ENCODE measurements at regions not wholly inside any gene's neighbourhood (a gene's known extent, or its start where the extent isn't known, plus 50 kb on each side); places are given as distances from the start of the nearest gene placed in this dataset.

DNA sequence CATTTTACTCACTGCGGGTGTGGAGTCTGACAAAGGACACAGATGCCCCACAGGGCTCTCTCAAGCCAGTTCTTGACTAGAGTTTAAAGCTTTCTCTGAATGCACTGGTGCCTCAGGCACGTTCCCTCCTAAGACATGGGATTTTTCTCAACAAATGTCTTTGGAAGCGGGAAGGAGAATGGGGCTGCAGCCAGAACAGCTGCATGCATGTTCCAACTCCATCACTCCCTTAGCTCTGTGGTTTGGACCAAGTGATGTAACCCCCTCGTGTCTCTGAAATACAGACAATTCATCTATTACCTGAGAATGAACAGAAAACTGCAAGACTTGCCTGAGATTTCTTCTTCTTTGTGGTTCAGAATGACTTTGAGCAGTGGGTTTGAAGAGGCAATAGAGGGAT, 141.7 kb upstream of the SERPINE2 start:
- Histone ChIP-seq H3K79me2 (replicated peaks; ENCODE audit: insufficient read depth) (no peaks in the 10 kb centered on the region), H3K4me2 (no peak overlapping the region), H3K36me3 (ENCODE audit: insufficient read depth) (no peaks in the 10 kb centered on the region), H2AFZ (no peak overlapping the region), H3K27ac (ENCODE audit: low read depth) (no peak overlapping the region), H3K9me2 (ENCODE audit: insufficient read depth) (0 out of 2 replicates have a peak, but pooled peaks cover 5% of the 10 kb centered on the region), H3K27me3 (ENCODE audit: insufficient read depth) (no peaks in the 10 kb centered on the region), H3K4me3 (no peak overlapping the region), H3K4me1 (ENCODE audit: insufficient read depth) (no peaks in the 10 kb centered on the region), H3F3A (replicated peaks; ENCODE audit: low read depth) (no peaks in the 10 kb centered on the region), H4K20me1 (replicated peaks; ENCODE audit: insufficient read depth) (no peaks in the 10 kb centered on the region)
- H3K36me3 Mint-ChIP-seq (ENCODE audit: low read depth): no peaks in the 10 kb centered on the region
- no peak for TF ChIP-seq STAT1 (IDR thresholded peaks at IDR 0.05; ENCODE audit: unreplicated experiment)
- TF ChIP-seq, protein P1, sequence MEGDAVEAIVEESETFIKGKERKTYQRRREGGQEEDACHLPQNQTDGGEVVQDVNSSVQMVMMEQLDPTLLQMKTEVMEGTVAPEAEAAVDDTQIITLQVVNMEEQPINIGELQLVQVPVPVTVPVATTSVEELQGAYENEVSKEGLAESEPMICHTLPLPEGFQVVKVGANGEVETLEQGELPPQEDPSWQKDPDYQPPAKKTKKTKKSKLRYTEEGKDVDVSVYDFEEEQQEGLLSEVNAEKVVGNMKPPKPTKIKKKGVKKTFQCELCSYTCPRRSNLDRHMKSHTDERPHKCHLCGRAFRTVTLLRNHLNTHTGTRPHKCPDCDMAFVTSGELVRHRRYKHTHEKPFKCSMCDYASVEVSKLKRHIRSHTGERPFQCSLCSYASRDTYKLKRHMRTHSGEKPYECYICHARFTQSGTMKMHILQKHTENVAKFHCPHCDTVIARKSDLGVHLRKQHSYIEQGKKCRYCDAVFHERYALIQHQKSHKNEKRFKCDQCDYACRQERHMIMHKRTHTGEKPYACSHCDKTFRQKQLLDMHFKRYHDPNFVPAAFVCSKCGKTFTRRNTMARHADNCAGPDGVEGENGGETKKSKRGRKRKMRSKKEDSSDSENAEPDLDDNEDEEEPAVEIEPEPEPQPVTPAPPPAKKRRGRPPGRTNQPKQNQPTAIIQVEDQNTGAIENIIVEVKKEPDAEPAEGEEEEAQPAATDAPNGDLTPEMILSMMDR (conservative IDR thresholded peaks at IDR 0.05; ENCODE audit: low read depth in 2 of 2): no peak
- TF ChIP-seq EZH2 (IDR thresholded peaks at IDR 0.05; ENCODE audit: low read depth, unreplicated experiment): no peak
- TF ChIP-seq ZNF114 (CRISPR knock-in tag; IDR thresholded peaks at IDR 0.05): no peak
- no peak for TF ChIP-seq CREB1 (CRISPR knock-in tag; IDR thresholded peaks at IDR 0.05; ENCODE audit: low read depth)
- TF ChIP-seq, protein P2, sequence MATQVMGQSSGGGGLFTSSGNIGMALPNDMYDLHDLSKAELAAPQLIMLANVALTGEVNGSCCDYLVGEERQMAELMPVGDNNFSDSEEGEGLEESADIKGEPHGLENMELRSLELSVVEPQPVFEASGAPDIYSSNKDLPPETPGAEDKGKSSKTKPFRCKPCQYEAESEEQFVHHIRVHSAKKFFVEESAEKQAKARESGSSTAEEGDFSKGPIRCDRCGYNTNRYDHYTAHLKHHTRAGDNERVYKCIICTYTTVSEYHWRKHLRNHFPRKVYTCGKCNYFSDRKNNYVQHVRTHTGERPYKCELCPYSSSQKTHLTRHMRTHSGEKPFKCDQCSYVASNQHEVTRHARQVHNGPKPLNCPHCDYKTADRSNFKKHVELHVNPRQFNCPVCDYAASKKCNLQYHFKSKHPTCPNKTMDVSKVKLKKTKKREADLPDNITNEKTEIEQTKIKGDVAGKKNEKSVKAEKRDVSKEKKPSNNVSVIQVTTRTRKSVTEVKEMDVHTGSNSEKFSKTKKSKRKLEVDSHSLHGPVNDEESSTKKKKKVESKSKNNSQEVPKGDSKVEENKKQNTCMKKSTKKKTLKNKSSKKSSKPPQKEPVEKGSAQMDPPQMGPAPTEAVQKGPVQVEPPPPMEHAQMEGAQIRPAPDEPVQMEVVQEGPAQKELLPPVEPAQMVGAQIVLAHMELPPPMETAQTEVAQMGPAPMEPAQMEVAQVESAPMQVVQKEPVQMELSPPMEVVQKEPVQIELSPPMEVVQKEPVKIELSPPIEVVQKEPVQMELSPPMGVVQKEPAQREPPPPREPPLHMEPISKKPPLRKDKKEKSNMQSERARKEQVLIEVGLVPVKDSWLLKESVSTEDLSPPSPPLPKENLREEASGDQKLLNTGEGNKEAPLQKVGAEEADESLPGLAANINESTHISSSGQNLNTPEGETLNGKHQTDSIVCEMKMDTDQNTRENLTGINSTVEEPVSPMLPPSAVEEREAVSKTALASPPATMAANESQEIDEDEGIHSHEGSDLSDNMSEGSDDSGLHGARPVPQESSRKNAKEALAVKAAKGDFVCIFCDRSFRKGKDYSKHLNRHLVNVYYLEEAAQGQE (IDR thresholded peaks at IDR 0.05; ENCODE audit: unreplicated experiment): no peak
- TF ChIP-seq ZNF331 (CRISPR knock-in tag; IDR thresholded peaks at IDR 0.05; ENCODE audit: low read depth): no peak
- TF ChIP-seq JUNB (IDR thresholded peaks at IDR 0.05; ENCODE audit: unreplicated experiment): no peak
- TF ChIP-seq, protein P3, sequence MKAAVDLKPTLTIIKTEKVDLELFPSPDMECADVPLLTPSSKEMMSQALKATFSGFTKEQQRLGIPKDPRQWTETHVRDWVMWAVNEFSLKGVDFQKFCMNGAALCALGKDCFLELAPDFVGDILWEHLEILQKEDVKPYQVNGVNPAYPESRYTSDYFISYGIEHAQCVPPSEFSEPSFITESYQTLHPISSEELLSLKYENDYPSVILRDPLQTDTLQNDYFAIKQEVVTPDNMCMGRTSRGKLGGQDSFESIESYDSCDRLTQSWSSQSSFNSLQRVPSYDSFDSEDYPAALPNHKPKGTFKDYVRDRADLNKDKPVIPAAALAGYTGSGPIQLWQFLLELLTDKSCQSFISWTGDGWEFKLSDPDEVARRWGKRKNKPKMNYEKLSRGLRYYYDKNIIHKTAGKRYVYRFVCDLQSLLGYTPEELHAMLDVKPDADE (IDR thresholded peaks at IDR 0.05): no peak
- TF ChIP-seq EZH2phosphoT487 (IDR thresholded peaks at IDR 0.05; ENCODE audit: unreplicated experiment): no peak
- no peak for TF ChIP-seq NANOG (IDR thresholded peaks at IDR 0.05; ENCODE audit: borderline replicate concordance)
- TF ChIP-seq, protein P4, sequence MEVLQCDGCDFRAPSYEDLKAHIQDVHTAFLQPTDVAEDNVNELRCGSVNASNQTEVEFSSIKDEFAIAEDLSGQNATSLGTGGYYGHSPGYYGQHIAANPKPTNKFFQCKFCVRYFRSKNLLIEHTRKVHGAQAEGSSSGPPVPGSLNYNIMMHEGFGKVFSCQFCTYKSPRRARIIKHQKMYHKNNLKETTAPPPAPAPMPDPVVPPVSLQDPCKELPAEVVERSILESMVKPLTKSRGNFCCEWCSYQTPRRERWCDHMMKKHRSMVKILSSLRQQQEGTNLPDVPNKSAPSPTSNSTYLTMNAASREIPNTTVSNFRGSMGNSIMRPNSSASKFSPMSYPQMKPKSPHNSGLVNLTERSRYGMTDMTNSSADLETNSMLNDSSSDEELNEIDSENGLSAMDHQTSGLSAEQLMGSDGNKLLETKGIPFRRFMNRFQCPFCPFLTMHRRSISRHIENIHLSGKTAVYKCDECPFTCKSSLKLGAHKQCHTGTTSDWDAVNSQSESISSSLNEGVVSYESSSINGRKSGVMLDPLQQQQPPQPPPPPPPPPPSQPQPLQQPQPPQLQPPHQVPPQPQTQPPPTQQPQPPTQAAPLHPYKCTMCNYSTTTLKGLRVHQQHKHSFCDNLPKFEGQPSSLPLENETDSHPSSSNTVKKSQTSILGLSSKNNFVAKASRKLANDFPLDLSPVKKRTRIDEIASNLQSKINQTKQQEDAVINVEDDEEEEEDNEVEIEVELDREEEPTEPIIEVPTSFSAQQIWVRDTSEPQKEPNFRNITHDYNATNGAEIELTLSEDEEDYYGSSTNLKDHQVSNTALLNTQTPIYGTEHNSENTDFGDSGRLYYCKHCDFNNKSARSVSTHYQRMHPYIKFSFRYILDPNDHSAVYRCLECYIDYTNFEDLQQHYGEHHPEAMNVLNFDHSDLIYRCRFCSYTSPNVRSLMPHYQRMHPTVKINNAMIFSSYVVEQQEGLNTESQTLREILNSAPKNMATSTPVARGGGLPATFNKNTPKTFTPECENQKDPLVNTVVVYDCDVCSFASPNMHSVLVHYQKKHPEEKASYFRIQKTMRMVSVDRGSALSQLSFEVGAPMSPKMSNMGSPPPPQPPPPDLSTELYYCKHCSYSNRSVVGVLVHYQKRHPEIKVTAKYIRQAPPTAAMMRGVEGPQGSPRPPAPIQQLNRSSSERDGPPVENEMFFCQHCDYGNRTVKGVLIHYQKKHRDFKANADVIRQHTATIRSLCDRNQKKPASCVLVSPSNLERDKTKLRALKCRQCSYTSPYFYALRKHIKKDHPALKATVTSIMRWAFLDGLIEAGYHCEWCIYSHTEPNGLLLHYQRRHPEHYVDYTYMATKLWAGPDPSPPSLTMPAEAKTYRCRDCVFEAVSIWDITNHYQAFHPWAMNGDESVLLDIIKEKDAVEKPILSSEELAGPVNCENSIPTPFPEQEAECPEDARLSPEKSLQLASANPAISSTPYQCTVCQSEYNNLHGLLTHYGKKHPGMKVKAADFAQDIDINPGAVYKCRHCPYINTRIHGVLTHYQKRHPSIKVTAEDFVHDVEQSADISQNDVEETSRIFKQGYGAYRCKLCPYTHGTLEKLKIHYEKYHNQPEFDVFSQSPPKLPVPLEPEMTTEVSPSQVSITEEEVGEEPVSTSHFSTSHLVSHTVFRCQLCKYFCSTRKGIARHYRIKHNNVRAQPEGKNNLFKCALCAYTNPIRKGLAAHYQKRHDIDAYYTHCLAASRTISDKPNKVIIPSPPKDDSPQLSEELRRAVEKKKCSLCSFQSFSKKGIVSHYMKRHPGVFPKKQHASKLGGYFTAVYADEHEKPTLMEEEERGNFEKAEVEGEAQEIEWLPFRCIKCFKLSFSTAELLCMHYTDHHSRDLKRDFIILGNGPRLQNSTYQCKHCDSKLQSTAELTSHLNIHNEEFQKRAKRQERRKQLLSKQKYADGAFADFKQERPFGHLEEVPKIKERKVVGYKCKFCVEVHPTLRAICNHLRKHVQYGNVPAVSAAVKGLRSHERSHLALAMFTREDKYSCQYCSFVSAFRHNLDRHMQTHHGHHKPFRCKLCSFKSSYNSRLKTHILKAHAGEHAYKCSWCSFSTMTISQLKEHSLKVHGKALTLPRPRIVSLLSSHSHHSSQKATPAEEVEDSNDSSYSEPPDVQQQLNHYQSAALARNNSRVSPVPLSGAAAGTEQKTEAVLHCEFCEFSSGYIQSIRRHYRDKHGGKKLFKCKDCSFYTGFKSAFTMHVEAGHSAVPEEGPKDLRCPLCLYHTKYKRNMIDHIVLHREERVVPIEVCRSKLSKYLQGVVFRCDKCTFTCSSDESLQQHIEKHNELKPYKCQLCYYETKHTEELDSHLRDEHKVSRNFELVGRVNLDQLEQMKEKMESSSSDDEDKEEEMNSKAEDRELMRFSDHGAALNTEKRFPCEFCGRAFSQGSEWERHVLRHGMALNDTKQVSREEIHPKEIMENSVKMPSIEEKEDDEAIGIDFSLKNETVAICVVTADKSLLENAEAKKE (CRISPR knock-in tag; IDR thresholded peaks at IDR 0.05): no peak
- no peak for TF ChIP-seq POLR2AphosphoS5 (IDR thresholded peaks at IDR 0.05; ENCODE audit: low read depth)
- no peak overlapping the region for H3K4me3 Mint-ChIP-seq
- peaks cover 5% of the 10 kb centered on the region; the same call in 2 of the 3 replicates for H3K4me1 Mint-ChIP-seq
- peaks cover 3% of the 10 kb centered on the region for H3K27me3 Mint-ChIP-seq (ENCODE audit: insufficient read depth, low read depth, poor library complexity)
- no peak overlapping the region for H3K27ac Mint-ChIP-seq
- ATAC-seq: no peak
- no peaks in the 10 kb centered on the region; the same call in 2 of the 3 replicates for H3K9me3 Mint-ChIP-seq
- DNase-seq (ENCODE audit: low spot score): no peak
